HS-27A (cell line): ENCODE measurements at regions not wholly inside any gene's neighbourhood (a gene's known extent, or its start where the extent isn't known, plus 50 kb on each side); places are given as distances from the start of the nearest gene placed in this dataset.

Experiments used
- DNase-seq: peaks from one replicate; pipeline ENCODE4 v3.0.0-alpha.2; 2012; ENCODE audit warnings: low read depth, missing footprints

GRCh38 chr11:93075782-93076181, 106.3 kb downstream of the MTNR1B start:
- DNase-seq: no peak

GRCh38 chr11:93080146-93080759, 110.8 kb downstream of the MTNR1B start:
- no peak for DNase-seq

GRCh38 chr11:93081694-93082093, 112.2 kb downstream of the MTNR1B start:
- no peak for DNase-seq

DNA sequence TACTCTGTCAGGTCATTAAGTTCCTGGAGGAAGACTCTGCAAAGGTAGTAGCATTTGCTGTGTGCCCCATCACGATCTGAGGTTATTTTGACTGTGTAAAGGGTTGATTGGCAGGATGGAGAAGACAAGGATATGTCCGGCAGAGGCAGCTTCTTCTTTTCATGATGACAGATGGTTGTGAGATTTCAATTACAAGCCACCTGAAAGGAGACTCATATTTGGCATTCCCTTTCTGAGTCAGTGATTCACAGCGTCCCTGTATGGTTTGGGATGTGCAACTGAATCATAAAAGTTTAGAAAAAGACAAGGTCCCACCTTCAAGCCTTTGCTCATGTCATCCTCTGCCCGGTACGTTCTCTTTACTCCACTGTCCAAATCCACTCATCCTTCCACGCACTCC, 113.4 kb downstream of the MTNR1B start:
- DNase-seq: no peak

- no peak for DNase-seq
These were observed 112.9 kb downstream of the SLC36A4 start for GRCh38 chr11:93084727-93085505.

DNA sequence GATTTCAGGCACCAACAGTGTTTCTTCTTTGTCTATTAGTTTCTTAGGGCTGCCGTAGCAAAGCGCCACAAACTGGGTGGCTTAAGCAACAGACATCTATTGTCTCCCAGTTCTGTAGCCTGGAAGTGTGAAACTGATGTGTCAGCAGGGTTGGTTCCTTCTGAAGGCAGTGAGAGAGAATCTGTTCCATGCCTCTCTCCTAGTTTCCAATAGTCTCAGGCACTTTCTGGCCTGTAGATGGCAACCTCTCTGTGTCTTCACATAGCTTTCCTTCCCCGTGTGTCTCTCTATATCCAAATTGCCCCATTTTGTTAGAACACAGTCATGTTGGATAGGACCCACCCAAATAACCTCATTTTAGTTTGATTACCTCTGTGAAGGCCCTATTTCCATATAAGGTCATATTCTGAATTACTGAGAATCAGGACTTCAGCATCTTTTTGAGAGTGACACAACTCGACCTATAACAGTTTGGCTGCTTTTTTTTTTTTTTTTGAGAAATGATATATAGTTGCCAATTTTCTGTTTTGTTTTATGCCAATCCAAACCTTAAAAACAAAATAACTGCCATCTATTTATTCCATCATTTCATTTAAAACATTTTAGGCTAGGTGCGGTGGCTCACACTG, 108.2 kb downstream of the SLC36A4 start:
- DNase-seq: no peak
